ENCODE measurements at regions not wholly inside any gene's neighbourhood (a gene's known extent, or its start where the extent isn't known, plus 50 kb on each side); places are given as distances from the start of the nearest gene placed in this dataset.

DNA sequence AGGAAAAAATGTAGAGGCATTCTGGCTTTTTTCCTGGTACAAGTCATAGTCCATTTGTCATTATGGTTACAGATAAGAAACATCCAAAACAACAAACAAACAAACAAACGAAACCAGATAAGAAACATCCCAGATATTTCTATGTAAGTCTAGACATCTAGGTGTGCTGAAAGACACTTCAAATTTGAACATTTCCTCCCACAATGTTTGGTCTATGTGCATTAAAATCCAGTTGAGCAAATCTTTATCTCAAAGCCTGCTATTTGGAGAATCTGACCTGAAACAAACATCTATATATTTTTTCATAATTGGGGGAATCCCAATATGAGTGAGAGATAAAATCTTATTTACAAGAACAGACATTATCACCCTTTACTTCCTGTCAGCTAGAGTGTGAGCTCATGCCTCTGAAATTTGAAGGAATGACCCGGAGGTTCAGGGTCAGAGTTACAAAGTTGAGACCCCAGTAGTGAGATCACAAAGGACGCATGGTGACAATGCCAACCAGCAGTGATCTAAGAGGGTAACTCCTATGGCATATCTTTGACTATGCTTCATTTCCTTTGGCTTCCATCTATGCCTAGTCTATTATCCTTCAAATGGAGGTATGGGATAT lies 182.9 kb upstream of the ATP1B1 start:
- no peak for ATAC-seq (ENCODE audit: insufficient read depth, low read depth)
- H2AFZ ChIP-seq (ENCODE audit: low read depth, low read length) = no peak overlapping the region
- no peak overlapping the region for H3K9ac ChIP-seq (ENCODE audit: low read depth, low read length)
- no peak overlapping the region for H3K4me3 ChIP-seq (ENCODE audit: low read depth in 1 of 2, low read length in 2 of 2)
- no peaks in the 10 kb centered on the region for H3K9me3 ChIP-seq (ENCODE audit: insufficient read depth, low read length, severe bottlenecking)
- no peaks in the 10 kb centered on the region for H3K36me3 ChIP-seq (ENCODE audit: insufficient read depth, low read length)
- TF ChIP-seq, protein P1, sequence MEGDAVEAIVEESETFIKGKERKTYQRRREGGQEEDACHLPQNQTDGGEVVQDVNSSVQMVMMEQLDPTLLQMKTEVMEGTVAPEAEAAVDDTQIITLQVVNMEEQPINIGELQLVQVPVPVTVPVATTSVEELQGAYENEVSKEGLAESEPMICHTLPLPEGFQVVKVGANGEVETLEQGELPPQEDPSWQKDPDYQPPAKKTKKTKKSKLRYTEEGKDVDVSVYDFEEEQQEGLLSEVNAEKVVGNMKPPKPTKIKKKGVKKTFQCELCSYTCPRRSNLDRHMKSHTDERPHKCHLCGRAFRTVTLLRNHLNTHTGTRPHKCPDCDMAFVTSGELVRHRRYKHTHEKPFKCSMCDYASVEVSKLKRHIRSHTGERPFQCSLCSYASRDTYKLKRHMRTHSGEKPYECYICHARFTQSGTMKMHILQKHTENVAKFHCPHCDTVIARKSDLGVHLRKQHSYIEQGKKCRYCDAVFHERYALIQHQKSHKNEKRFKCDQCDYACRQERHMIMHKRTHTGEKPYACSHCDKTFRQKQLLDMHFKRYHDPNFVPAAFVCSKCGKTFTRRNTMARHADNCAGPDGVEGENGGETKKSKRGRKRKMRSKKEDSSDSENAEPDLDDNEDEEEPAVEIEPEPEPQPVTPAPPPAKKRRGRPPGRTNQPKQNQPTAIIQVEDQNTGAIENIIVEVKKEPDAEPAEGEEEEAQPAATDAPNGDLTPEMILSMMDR (IDR thresholded peaks at IDR 0.05; ENCODE audit: borderline replicate concordance, extremely low read depth, low read length, poor library complexity, severe bottlenecking) = no peak
- TF ChIP-seq EZH2 (IDR thresholded peaks at IDR 0.05; ENCODE audit: borderline replicate concordance, low read depth, low read length, severe bottlenecking) = no peak
- H3K4me2 ChIP-seq (ENCODE audit: insufficient read depth, low read length) = no peak overlapping the region
- H3K79me2 ChIP-seq (ENCODE audit: insufficient read depth, low read length) = no peaks in the 10 kb centered on the region
- H3K4me1 ChIP-seq (ENCODE audit: insufficient read depth, low read length) = no peaks in the 10 kb centered on the region
- DNase-seq = no peak
- no peak overlapping the region for H3K27ac ChIP-seq (ENCODE audit: low read length)
- H4K20me1 ChIP-seq (ENCODE audit: insufficient read depth, low read length) = no peaks in the 10 kb centered on the region
- no peaks in the 10 kb centered on the region for H3K27me3 ChIP-seq (ENCODE audit: insufficient read depth, low read length, poor library complexity)

DNA sequence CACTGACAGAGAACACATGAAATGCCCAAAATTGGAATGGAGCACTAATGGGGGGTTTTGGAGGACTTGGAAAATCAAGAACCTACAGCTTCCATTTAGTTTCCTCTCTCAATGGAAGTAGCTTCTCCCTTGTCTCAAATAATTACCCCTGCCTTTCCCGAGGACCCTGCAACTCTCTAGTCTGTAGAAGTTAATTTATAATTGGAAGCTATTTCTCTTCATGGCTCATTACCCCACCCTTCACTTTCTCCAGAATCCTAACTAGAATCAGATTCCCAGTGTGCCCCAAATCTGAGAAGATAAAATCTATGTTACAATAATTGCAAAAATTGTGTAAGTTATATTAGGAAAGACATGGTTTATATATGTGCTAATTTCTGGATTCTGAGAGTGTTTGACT lies 181.5 kb upstream of the ATP1B1 start:
- H3K27me3 ChIP-seq (ENCODE audit: insufficient read depth, low read length, poor library complexity) = no peaks in the 10 kb centered on the region
- no peaks in the 10 kb centered on the region for H3K79me2 ChIP-seq (ENCODE audit: insufficient read depth, low read length)
- TF ChIP-seq, protein P1 (IDR thresholded peaks at IDR 0.05; ENCODE audit: borderline replicate concordance, extremely low read depth, low read length, poor library complexity, severe bottlenecking) = no peak
- TF ChIP-seq EZH2 (IDR thresholded peaks at IDR 0.05; ENCODE audit: borderline replicate concordance, low read depth, low read length, severe bottlenecking) = no peak
- no peaks in the 10 kb centered on the region for H4K20me1 ChIP-seq (ENCODE audit: insufficient read depth, low read length)
- ATAC-seq (ENCODE audit: insufficient read depth, low read depth) = no peak
- no peaks in the 10 kb centered on the region for H3K9me3 ChIP-seq (ENCODE audit: insufficient read depth, low read length, severe bottlenecking)
- DNase-seq = no peak
- H3K4me3 ChIP-seq (ENCODE audit: low read depth in 1 of 2, low read length in 2 of 2) = no peak overlapping the region
- no peak overlapping the region for H2AFZ ChIP-seq (ENCODE audit: low read depth, low read length)
- no peak overlapping the region for H3K4me2 ChIP-seq (ENCODE audit: insufficient read depth, low read length)
- no peaks in the 10 kb centered on the region for H3K36me3 ChIP-seq (ENCODE audit: insufficient read depth, low read length)
- H3K4me1 ChIP-seq (ENCODE audit: insufficient read depth, low read length) = no peaks in the 10 kb centered on the region
- no peak overlapping the region for H3K27ac ChIP-seq (ENCODE audit: low read length)
- H3K9ac ChIP-seq (ENCODE audit: low read depth, low read length) = no peak overlapping the region

DNA sequence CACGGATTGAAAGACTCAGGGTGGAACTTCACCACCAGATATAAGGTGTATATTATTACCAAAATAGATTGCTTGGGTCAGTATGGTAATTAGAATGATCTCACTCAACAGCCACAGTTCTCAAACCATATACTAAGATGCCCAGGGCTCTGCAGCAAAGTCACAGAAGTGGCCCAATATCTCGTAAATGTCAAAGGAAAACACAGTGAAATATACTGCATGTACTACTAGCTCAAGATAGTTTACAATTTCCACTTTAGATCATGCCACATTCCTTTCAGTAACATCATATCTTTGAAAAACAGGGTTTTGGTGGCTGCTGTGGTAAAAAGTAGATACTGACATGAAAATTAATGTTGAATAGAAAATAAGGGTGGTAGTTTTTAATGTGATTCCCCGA lies 180.3 kb upstream of the ATP1B1 start:
- no peak overlapping the region for H3K27ac ChIP-seq (ENCODE audit: low read length)
- no peak overlapping the region for H3K4me2 ChIP-seq (ENCODE audit: insufficient read depth, low read length)
- H3K4me1 ChIP-seq (ENCODE audit: insufficient read depth, low read length) = no peaks in the 10 kb centered on the region
- no peaks in the 10 kb centered on the region for H3K79me2 ChIP-seq (ENCODE audit: insufficient read depth, low read length)
- H3K4me3 ChIP-seq (ENCODE audit: low read depth in 1 of 2, low read length in 2 of 2) = no peak overlapping the region
- H2AFZ ChIP-seq (ENCODE audit: low read depth, low read length) = no peak overlapping the region
- no peak for TF ChIP-seq EZH2 (IDR thresholded peaks at IDR 0.05; ENCODE audit: borderline replicate concordance, low read depth, low read length, severe bottlenecking)
- TF ChIP-seq, protein P1 (IDR thresholded peaks at IDR 0.05; ENCODE audit: borderline replicate concordance, extremely low read depth, low read length, poor library complexity, severe bottlenecking) = no peak
- DNase-seq (no peak), ATAC-seq (ENCODE audit: insufficient read depth, low read depth) (no peak)
- H3K27me3 ChIP-seq (ENCODE audit: insufficient read depth, low read length, poor library complexity) = no peaks in the 10 kb centered on the region
- no peaks in the 10 kb centered on the region for H3K9me3 ChIP-seq (ENCODE audit: insufficient read depth, low read length, severe bottlenecking)
- H3K9ac ChIP-seq (ENCODE audit: low read depth, low read length) = no peak overlapping the region
- H4K20me1 ChIP-seq (ENCODE audit: insufficient read depth, low read length) = no peaks in the 10 kb centered on the region
- H3K36me3 ChIP-seq (ENCODE audit: insufficient read depth, low read length) = no peaks in the 10 kb centered on the region
